ENCODE measurements at regions not wholly inside any gene's neighbourhood (a gene's known extent, or its start where the extent isn't known, plus 50 kb on each side); places are given as distances from the start of the nearest gene placed in this dataset.
"Not testable (repeated sequence)": the region's sequence is repeated elsewhere in the genome, so short reads cannot be mapped to it uniquely, and the experiment has no call there.

- no peak overlapping the region for H3K27ac Mint-ChIP-seq (ENCODE audit: low read depth)
- DNase-seq (ENCODE audit: low spot score in 2 of 2) (no peak), ATAC-seq (replicated peaks; ENCODE audit: extremely low read depth, poor library complexity, severe bottlenecking) (no peak)
- H3K4me3 Mint-ChIP-seq = no peak overlapping the region
- H3K4me1 Mint-ChIP-seq = no peaks in the 10 kb centered on the region
- H3K36me3 Mint-ChIP-seq (ENCODE audit: insufficient read depth) = no peaks in the 10 kb centered on the region
- peaks cover 5% of the 10 kb centered on the region for H3K9me3 Mint-ChIP-seq
- peaks cover under 1% of the 10 kb centered on the region for H3K27me3 Mint-ChIP-seq
These were observed 112.5 kb downstream of the EFEMP1 start for GRCh38 chr2:55811048-55811447.

- Mint-ChIP-seq H3K36me3 (ENCODE audit: insufficient read depth) (no peaks in the 10 kb centered on the region), H3K4me1 (no peaks in the 10 kb centered on the region), H3K27me3 (peaks cover 5% of the 10 kb centered on the region), H3K27ac (ENCODE audit: low read depth) (no peak overlapping the region), H3K9me3 (peaks cover 5% of the 10 kb centered on the region), H3K4me3 (no peak overlapping the region)
- no peak for DNase-seq (ENCODE audit: low spot score in 2 of 2)
- ATAC-seq (replicated peaks; ENCODE audit: extremely low read depth, poor library complexity, severe bottlenecking) = no peak
These were observed 113.0 kb downstream of the EFEMP1 start for GRCh38 chr2:55810622-55811020.

DNA sequence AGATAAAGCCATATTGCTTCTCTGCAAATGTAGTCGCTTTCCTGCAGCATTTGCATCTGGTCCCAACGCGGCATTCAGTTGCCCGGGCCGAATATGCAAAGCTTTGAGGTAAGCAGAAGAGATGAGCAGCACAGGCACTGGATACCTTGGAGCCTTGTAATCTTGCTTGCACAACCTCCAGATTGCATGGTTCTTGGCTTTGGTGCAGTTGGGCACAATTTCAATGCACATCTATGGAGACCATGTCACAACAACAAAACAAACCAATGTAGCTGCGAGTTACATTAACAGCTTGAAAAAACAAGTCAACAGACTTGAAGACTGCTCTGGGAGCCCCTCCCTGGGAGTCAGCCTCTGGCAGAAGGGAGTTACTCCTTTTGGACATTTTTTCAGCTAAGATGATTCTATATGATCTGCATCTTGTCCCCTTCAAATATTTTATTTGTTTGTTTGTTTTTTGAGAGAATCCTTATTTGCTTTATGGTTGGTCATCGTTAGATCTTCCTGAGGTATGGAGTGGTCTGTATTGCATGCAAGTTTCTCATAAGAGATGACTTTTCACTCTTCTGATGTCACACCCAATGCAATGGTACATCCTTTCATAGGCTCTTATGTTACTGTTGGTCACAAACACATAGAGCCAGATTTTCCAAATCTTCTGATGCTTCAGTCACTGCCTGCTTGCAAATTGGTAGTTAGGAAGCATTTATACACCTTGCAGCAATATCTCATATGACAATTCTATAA, 113.5 kb downstream of the EFEMP1 start:
- Mint-ChIP-seq H3K4me3 (no peak overlapping the region), H3K27ac (ENCODE audit: low read depth) (no peak overlapping the region), H3K36me3 (ENCODE audit: insufficient read depth) (no peaks in the 10 kb centered on the region), H3K9me3 (peaks cover 5% of the 10 kb centered on the region), H3K27me3 (peaks cover 8% of the 10 kb centered on the region), H3K4me1 (no peaks in the 10 kb centered on the region)
- ATAC-seq (replicated peaks; ENCODE audit: extremely low read depth, poor library complexity, severe bottlenecking) = no peak
- no peak for DNase-seq (ENCODE audit: low spot score in 2 of 2)

DNA sequence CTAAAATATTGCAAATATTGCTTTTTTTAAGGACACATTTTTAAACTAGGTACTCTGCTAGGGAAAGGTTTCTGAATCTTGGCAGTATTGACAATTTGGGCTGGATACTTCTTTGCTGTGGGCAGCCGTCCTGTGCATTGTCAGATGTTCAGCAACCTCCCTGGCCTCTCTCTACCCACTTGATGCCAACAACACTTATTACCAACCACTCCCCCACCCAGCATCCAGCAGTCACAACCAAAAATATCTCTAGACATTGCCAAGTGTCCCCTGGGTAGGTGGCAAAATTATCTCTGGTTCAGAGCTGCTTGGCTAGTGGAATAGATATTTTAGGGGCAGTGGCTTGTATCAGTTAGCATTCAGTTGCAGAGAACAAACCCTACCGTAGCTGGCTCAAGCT, 114.3 kb upstream of the PNPT1 start:
- ATAC-seq (replicated peaks; ENCODE audit: extremely low read depth, poor library complexity, severe bottlenecking) (no peak), DNase-seq (ENCODE audit: low spot score in 2 of 2) (no peak)
- Mint-ChIP-seq H3K9me3 (peaks cover 5% of the 10 kb centered on the region), H3K27me3 (peaks cover 22% of the 10 kb centered on the region), H3K27ac (ENCODE audit: low read depth) (no peak overlapping the region), H3K36me3 (ENCODE audit: insufficient read depth) (no peaks in the 10 kb centered on the region), H3K4me3 (no peak overlapping the region), H3K4me1 (no peaks in the 10 kb centered on the region)

GRCh38 chr2:55805686-55806085, 112.0 kb upstream of the PNPT1 start:
- no peak for DNase-seq (ENCODE audit: low spot score in 2 of 2)
- no peak for ATAC-seq (replicated peaks; ENCODE audit: extremely low read depth, poor library complexity, severe bottlenecking)
- no peak overlapping the region for H3K27ac Mint-ChIP-seq (ENCODE audit: low read depth)
- no peaks in the 10 kb centered on the region for H3K4me1 Mint-ChIP-seq
- peaks cover 22% of the 10 kb centered on the region for H3K27me3 Mint-ChIP-seq
- no peak overlapping the region for H3K4me3 Mint-ChIP-seq
- no peaks in the 10 kb centered on the region for H3K9me3 Mint-ChIP-seq
- H3K36me3 Mint-ChIP-seq (ENCODE audit: insufficient read depth) = peaks cover 2% of the 10 kb centered on the region

DNA sequence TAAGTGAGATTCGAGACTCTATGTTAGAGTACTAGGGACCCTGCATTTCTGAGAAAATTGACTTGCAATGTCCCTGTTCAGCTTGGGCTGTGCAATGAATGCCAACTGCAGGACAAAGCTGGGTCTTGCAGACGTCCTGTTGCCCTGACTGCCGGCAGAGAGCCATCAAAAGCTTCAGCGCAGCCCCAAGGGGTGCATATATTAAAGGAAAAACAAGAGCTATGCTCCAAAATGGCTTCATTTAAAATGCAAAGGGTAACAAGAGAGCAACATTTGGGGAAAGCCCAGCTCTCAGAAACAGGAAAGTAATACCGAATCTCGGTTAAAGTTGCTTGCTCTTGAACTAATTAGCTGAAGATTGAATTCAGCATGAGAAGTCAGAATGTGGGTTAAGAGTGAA, 110.9 kb upstream of the PNPT1 start:
- ATAC-seq (replicated peaks; ENCODE audit: extremely low read depth, poor library complexity, severe bottlenecking) = no peak
- Mint-ChIP-seq H3K4me3 (no peak overlapping the region), H3K9me3 (no peaks in the 10 kb centered on the region), H3K27me3 (peaks cover 22% of the 10 kb centered on the region), H3K4me1 (no peaks in the 10 kb centered on the region), H3K27ac (ENCODE audit: low read depth) (no peak overlapping the region), H3K36me3 (ENCODE audit: insufficient read depth) (peaks cover 2% of the 10 kb centered on the region)
- DNase-seq (ENCODE audit: low spot score in 2 of 2) = no peak

DNA sequence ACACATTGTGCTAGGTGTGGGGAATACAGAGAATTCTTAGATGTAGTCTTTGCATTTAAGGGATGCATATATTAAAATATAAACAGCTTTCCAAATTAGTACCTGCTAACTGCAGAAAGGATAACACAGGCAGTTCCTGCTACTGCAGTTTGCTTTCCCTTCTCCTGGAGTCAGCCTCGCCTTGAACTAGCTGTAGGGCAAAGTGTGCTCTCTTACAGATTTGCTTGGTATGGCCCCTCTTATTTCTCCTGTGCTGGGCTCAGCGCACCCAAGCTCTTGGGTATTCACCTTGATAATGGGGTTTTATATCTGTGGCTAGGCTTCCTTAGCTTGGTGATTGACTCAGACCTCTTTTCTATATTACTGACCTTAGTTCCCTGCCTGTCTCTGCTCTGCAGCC, 108.4 kb upstream of the PNPT1 start:
- ATAC-seq (replicated peaks; ENCODE audit: extremely low read depth, poor library complexity, severe bottlenecking) (no peak), DNase-seq (ENCODE audit: low spot score in 2 of 2) (no peak)
- Mint-ChIP-seq H3K4me3 (no peak overlapping the region), H3K27ac (ENCODE audit: low read depth) (no peak overlapping the region), H3K36me3 (ENCODE audit: insufficient read depth) (peaks cover 2% of the 10 kb centered on the region), H3K27me3 (peaks cover 22% of the 10 kb centered on the region), H3K9me3 (no peaks in the 10 kb centered on the region), H3K4me1 (no peaks in the 10 kb centered on the region)

DNA sequence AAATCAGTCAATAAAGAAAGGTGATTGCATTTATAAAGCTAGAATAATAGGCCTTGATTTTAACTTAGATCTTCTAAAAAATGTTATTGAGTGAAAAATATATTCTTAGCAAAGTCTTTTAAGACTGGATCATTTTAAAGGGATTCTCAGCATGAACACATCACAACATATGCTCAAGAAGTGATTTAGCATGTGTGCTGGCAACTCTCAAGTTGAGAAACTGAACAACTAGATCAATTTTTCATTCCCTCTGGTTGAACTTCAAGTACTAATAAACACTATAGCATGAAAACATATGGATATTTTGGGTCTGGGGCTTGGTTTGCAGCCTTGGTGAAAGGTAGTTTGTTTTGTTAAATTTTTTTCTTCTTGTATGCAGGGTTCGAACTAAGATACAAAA, 107.8 kb upstream of the PNPT1 start:
- no peak overlapping the region for H3K4me3 Mint-ChIP-seq
- DNase-seq (ENCODE audit: low spot score in 2 of 2) (no peak), ATAC-seq (replicated peaks; ENCODE audit: extremely low read depth, poor library complexity, severe bottlenecking) (no peak)
- peaks cover 22% of the 10 kb centered on the region for H3K27me3 Mint-ChIP-seq
- H3K27ac Mint-ChIP-seq (ENCODE audit: low read depth) = no peak overlapping the region
- peaks cover 2% of the 10 kb centered on the region for H3K36me3 Mint-ChIP-seq (ENCODE audit: insufficient read depth)
- no peaks in the 10 kb centered on the region for H3K4me1 Mint-ChIP-seq
- H3K9me3 Mint-ChIP-seq = no peaks in the 10 kb centered on the region

GRCh38 chr2:55799624-55800023, 106.0 kb upstream of the PNPT1 start:
- H3K27me3 Mint-ChIP-seq = peaks cover 11% of the 10 kb centered on the region
- H3K4me1 Mint-ChIP-seq; DNase-seq (ENCODE audit: low spot score in 2 of 2); H3K9me3 Mint-ChIP-seq; H3K4me3 Mint-ChIP-seq; H3K36me3 Mint-ChIP-seq (ENCODE audit: insufficient read depth); ATAC-seq (replicated peaks; ENCODE audit: extremely low read depth, poor library complexity, severe bottlenecking); H3K27ac Mint-ChIP-seq (ENCODE audit: low read depth): not testable (repeated sequence)

- Mint-ChIP-seq H3K4me1 (no peaks in the 10 kb centered on the region), H3K27me3 (peaks cover 6% of the 10 kb centered on the region), H3K36me3 (ENCODE audit: insufficient read depth) (no peaks in the 10 kb centered on the region), H3K27ac (ENCODE audit: low read depth) (no peak overlapping the region), H3K4me3 (no peak overlapping the region), H3K9me3 (peaks cover 6% of the 10 kb centered on the region)
- DNase-seq (ENCODE audit: low spot score in 2 of 2) = no peak
- no peak for ATAC-seq (replicated peaks; ENCODE audit: extremely low read depth, poor library complexity, severe bottlenecking)
These were observed 102.5 kb upstream of the PNPT1 start for GRCh38 chr2:55796121-55796520.

- not testable (repeated sequence) for H3K36me3 Mint-ChIP-seq (ENCODE audit: insufficient read depth); H3K9me3 Mint-ChIP-seq; H3K4me1 Mint-ChIP-seq; ATAC-seq (replicated peaks; ENCODE audit: extremely low read depth, poor library complexity, severe bottlenecking); DNase-seq (ENCODE audit: low spot score in 2 of 2); H3K27ac Mint-ChIP-seq (ENCODE audit: low read depth); H3K27me3 Mint-ChIP-seq; H3K4me3 Mint-ChIP-seq
These were observed 100.0 kb upstream of the PNPT1 start for GRCh38 chr2:55793602-55794001.

DNA sequence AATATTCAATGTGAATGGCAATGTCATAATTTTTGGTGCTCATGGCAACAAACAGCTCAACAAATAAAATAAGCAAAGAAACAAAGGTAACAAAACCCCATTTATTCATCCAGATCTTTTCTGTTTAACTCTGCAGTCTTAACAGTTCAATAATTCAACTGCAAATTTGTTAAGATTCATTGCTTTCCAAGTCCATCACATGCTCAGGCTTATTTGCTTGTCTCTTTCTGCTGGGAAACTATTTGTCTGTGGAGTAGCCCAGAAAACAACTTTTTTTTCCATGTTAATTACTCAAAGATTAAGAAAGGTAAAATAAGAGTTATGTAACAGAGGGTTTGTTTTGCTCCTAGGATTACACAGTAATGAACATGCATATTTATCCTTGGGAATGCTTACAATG, 92.6 kb upstream of the PNPT1 start:
- Mint-ChIP-seq H3K36me3 (ENCODE audit: insufficient read depth) (no peaks in the 10 kb centered on the region), H3K4me3 (no peak overlapping the region), H3K4me1 (no peaks in the 10 kb centered on the region), H3K27me3 (no peaks in the 10 kb centered on the region), H3K9me3 (peaks cover 6% of the 10 kb centered on the region), H3K27ac (ENCODE audit: low read depth) (no peak overlapping the region)
- no peak for ATAC-seq (replicated peaks; ENCODE audit: extremely low read depth, poor library complexity, severe bottlenecking)
- no peak for DNase-seq (ENCODE audit: low spot score in 2 of 2)

DNA sequence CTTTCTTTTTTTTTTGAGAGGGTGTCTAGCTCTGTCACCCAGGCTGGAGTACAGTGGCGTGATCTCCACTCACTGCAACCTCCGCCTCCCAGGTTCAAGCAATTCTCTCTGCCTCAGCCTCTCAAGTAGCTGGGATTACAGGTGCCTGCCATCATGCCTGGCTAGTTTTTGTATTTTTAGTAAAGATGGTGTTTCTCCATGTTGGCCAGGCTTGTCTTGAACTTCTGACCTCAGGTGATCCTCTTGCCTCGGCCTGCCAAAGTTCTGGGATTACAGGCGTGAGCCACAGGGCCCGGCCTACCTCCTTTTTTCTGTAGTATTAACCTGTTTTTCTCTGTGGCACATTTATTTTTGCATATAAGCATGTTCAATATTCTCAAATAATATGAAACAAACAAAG, 90.1 kb upstream of the PNPT1 start:
- H3K36me3 Mint-ChIP-seq (ENCODE audit: insufficient read depth); H3K27me3 Mint-ChIP-seq; DNase-seq (ENCODE audit: low spot score in 2 of 2); H3K27ac Mint-ChIP-seq (ENCODE audit: low read depth); ATAC-seq (replicated peaks; ENCODE audit: extremely low read depth, poor library complexity, severe bottlenecking); H3K4me3 Mint-ChIP-seq; H3K9me3 Mint-ChIP-seq; H3K4me1 Mint-ChIP-seq: not testable (repeated sequence)
